ENCODE measurements at regions not wholly inside any gene's neighbourhood (a gene's known extent, or its start where the extent isn't known, plus 50 kb on each side); places are given as distances from the start of the nearest gene placed in this dataset.

GRCh38 chr4:158056689-158057245 is 116.1 kb downstream of the GASK1B start:
- Histone ChIP-seq H3K4me3 (no peak overlapping the region), H3K27ac (ENCODE audit: control insufficient read depth, insufficient read depth) (no peak overlapping the region), H3K9me3 (replicated peaks; ENCODE audit: control insufficient read depth, insufficient read depth, low read length) (no peaks in the 10 kb centered on the region), H3K79me2 (ENCODE audit: control insufficient read depth, insufficient read depth, low read length) (no peaks in the 10 kb centered on the region), H3K4me2 (ENCODE audit: control insufficient read depth, insufficient read depth) (no peak overlapping the region), H3K4me1 (ENCODE audit: control insufficient read depth, insufficient read depth, low read length) (no peaks in the 10 kb centered on the region), H4K20me1 (ENCODE audit: control insufficient read depth, insufficient read depth) (no peaks in the 10 kb centered on the region), H3K9ac (ENCODE audit: control insufficient read depth, insufficient read depth, low read length) (no peak overlapping the region), H2AFZ (ENCODE audit: control insufficient read depth, low read depth, low read length) (no peak overlapping the region), H3K27me3 (replicated peaks in 1 of 2; ENCODE audit: control insufficient read depth in 2 of 2, insufficient read depth in 2 of 2, low read length in 1 of 2) (no peaks in the 10 kb centered on the region), H3K36me3 (ENCODE audit: control insufficient read depth in 2 of 2, insufficient read depth in 2 of 2, low read length in 1 of 2) (no peaks in the 10 kb centered on the region)
- SMC1A ChIA-PET (ENCODE audit: uncharacterized antibody, unreplicated experiment), result interaction anchor here (1.0 to 1.1 kb wide), 2 partner anchors 82 to 102 kb away, joined by 3 read pairs; no protein-coding TSS in a partner anchor
- RAD21 ChIA-PET (ENCODE audit: unreplicated experiment), result no interaction called here
- DNase-seq (ENCODE audit: low read depth, low spot score), result no peak
- in situ Hi-C loops (cut with MboI), result no loop called here
- CTCF ChIA-PET, result no interaction called here
- no TSS peak for BruUV-seq (replicated peaks)
- FAIRE-seq, result no peak
- POLR2A ChIA-PET, result no interaction called here
- no peak for ATAC-seq
- intact Hi-C loops (cut with micrococcal nuclease; ENCODE audit: unreplicated experiment), result no loop called here
- TF ChIP-seq, protein P1, sequence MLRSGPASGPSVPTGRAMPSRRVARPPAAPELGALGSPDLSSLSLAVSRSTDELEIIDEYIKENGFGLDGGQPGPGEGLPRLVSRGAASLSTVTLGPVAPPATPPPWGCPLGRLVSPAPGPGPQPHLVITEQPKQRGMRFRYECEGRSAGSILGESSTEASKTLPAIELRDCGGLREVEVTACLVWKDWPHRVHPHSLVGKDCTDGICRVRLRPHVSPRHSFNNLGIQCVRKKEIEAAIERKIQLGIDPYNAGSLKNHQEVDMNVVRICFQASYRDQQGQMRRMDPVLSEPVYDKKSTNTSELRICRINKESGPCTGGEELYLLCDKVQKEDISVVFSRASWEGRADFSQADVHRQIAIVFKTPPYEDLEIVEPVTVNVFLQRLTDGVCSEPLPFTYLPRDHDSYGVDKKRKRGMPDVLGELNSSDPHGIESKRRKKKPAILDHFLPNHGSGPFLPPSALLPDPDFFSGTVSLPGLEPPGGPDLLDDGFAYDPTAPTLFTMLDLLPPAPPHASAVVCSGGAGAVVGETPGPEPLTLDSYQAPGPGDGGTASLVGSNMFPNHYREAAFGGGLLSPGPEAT (IDR thresholded peaks at IDR 0.05; ENCODE audit: low read depth), result no peak
- TF ChIP-seq RUNX3 (IDR thresholded peaks at IDR 0.05; ENCODE audit: low read length) (no peak), ZNF274 (IDR thresholded peaks at IDR 0.05; ENCODE audit: insufficient read depth, insufficient read length) (no peak), POLR2AphosphoS2 (IDR thresholded peaks at IDR 0.05; ENCODE audit: low read depth, low read length) (no peak), EP300 (IDR thresholded peaks at IDR 0.05; ENCODE audit: borderline replicate concordance in 1 of 2, control insufficient read depth in 1 of 2, low read depth in 2 of 2, low read length in 2 of 2) (no peak), PAX5 (IDR thresholded peaks at IDR 0.05; ENCODE audit: borderline replicate concordance, low read depth, low read length) (no peak), IRF4 (IDR thresholded peaks at IDR 0.05; ENCODE audit: low read depth, low read length) (no peak), JUND (IDR thresholded peaks at IDR 0.05; ENCODE audit: low read depth, low read length) (no peak), ZNF217 (IDR thresholded peaks at IDR 0.05) (no peak), REST (IDR thresholded peaks at IDR 0.05; ENCODE audit: low read depth, low read length) (no peak), ZBTB33 (IDR thresholded peaks at IDR 0.05) (no peak), CREM (IDR thresholded peaks at IDR 0.05; ENCODE audit: low read depth) (no peak), ESRRA (IDR thresholded peaks at IDR 0.05; ENCODE audit: low read length) (no peak), EED (IDR thresholded peaks at IDR 0.05; ENCODE audit: low read depth) (no peak), POU2F2 (IDR thresholded peaks at IDR 0.05; ENCODE audit: borderline replicate concordance, low read depth, low read length) (no peak), MEF2A (IDR thresholded peaks at IDR 0.05; ENCODE audit: insufficient read depth, low read depth, low read length) (no peak), BCL11A (IDR thresholded peaks at IDR 0.05; ENCODE audit: low read depth, low read length) (no peak)
- TF ChIP-seq, protein P2, sequence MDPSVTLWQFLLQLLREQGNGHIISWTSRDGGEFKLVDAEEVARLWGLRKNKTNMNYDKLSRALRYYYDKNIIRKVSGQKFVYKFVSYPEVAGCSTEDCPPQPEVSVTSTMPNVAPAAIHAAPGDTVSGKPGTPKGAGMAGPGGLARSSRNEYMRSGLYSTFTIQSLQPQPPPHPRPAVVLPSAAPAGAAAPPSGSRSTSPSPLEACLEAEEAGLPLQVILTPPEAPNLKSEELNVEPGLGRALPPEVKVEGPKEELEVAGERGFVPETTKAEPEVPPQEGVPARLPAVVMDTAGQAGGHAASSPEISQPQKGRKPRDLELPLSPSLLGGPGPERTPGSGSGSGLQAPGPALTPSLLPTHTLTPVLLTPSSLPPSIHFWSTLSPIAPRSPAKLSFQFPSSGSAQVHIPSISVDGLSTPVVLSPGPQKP (IDR thresholded peaks at IDR 0.05; ENCODE audit: low read depth, low read length), result no peak
